Stimulated activated CD4-positive, alpha-beta T cell treated with anti-CD3 and anti-CD28 coated beads, Interleukin-15, amount 100 ng/mL, for 1 hour (primary cell): ENCODE measurements at regions not wholly inside any gene's neighbourhood (a gene's known extent, or its start where the extent isn't known, plus 50 kb on each side); places are given as distances from the start of the nearest gene placed in this dataset.
"Not testable (repeated sequence)": the region's sequence is repeated elsewhere in the genome, so short reads cannot be mapped to it uniquely, and the experiment has no call there.

ENCODE experiments used
- DNase-seq, 2 donors: peaks; one replicate each; pipeline ENCODE4 v3.0.0-alpha.2; 2020; ENCODE audit warnings: low read depth in 1 of 2, low spot score in 1 of 2

DNA sequence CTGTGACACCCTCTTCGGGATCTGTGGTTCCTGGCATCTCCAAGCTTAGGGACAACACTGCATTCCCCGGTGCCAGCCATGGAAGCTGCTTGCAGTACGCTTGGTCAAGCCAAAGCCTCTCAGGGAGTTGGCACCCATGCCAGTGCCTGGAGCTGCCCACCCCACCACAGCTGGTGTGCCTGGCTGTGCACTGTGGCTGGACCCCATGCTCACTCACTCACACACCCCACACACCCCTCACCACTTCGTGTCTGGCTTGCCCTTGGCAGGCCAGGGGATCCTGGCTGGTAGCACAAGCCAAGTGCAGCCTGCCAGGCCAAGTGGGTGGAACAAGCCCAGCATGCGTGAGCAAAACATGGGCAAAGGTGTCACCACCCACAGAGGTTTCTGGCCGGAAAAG, 324.5 kb upstream of the PTGER4 start:
- no peak for DNase-seq

DNA sequence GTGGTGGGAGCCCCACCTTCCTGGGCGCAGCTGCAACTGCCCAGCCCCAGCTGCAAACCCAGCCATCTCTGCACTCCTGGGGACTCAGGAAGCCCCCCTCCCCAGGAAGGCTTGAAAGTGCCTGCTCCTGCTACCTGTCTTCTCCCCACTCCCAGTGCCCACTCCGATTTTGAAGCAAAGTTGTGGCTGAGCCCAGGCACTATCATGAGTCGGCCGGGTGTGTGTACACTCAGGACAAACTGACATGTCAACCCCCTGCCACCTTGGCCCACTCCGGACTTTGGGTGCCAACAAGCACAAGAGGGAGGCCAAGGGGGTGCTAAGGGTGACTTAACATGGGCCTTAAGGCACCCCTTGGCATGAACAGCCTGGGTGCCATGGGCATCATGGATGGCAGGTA, 325.5 kb upstream of the PTGER4 start:
- DNase-seq = no peak

DNA sequence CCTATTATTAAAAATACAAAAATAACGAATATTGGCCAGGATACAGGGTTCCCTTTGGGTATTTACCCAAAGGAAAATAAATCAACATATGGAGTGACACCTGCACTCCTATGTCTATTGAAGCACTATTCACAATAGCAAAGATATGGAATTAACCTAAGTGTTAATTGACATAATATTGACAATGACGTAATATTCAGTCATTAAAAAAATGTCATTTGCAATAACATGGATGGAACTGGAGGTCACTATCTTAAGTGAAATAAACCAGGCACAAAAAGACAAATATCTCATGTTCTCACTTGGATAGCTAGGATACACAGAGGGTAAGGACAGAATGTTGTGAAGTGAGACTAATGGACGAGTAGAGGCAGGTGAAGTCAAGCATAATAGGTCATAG, 326.3 kb upstream of the PTGER4 start:
- DNase-seq = no peak

DNA sequence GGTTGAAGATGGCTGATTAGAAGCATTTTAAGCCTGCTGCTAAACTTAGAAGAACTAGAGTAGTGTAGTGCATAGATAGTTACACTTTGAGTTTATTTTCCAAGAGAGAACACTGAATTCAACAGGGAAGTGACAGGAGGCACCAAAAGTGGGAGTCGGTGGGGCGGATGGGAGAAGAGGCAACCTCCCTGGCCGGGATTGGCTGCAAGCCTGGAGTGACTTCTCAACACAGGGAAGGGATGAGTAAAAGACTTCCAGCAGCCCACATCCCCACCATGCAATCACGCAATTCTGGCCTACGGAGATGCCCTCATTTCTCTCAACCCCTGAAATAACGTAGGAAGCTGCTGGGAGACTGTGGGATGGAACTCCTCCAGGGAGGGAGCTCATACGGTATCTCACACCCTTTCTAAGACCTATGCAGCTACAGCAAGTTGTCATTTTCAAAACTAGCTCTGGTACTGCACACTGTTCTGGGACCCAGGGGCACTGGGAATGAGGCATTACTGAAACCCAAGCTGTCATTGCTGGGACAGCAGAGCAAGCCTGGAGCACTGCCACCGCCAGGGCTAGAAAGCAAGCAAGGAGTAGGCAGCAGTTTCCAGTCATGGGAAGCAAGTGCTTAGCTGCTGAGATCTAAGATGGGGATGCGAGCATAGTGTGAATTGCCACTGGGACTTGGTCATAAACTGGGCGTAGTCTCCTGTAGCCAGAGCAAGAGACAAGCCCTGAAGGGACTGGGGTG, 331.6 kb upstream of the PTGER4 start:
- no peak for DNase-seq

DNA sequence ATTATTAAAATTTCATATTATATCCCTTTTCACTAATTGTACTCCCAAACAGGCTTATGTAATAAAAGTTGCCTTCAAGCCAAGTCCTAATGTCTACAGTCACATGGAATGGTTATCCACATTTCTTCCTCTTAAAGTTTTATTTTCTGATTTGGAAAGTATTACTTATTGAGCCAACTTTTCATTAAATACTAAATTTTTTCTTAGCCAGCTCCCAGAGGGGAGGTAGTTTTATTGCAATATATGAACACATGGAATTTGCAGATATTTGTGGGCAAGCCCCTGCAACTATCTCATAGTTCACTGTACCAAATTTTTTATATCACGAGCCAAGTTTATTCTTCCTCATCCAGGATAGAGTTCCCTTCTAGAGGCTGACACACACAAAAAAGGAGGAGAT, 332.8 kb upstream of the PTGER4 start:
- no peak for DNase-seq

DNA sequence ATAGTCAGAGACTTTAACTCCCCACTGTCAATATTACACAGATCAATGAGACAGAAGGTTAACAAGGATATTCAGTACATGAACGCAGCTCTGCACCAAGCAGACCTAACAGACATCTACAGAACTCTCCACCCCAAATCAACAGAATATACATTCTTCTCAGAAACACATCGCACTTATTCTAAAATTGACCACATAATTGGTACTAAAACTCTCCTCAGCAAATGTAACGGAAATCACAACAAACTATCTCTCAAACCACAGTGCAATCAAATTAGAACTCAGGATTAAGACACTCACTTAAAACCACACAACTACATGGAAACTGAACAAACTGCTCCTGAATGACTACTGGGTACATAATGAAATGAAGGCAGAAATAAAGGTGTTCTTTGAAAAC, 341.3 kb upstream of the PTGER4 start:
- not testable (repeated sequence) for DNase-seq

DNA sequence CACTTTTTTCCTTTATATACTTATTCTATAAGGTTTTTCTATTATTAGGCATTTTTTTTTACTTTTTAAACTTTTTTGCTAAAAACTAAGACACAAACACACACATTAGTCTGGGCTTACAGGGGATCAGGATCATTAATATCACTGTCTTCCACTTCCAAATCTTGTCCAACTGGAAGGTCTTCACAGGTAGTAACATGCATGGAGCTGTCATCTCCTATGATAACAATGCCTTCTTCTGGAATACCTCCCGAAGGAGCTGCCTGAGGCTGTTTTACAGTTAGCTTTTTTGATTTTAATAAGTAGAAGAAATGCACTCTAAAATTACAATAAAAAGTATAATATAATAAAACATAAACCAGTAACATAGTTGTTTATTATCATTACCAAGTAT, 345.5 kb upstream of the PTGER4 start:
- no peak for DNase-seq

DNA sequence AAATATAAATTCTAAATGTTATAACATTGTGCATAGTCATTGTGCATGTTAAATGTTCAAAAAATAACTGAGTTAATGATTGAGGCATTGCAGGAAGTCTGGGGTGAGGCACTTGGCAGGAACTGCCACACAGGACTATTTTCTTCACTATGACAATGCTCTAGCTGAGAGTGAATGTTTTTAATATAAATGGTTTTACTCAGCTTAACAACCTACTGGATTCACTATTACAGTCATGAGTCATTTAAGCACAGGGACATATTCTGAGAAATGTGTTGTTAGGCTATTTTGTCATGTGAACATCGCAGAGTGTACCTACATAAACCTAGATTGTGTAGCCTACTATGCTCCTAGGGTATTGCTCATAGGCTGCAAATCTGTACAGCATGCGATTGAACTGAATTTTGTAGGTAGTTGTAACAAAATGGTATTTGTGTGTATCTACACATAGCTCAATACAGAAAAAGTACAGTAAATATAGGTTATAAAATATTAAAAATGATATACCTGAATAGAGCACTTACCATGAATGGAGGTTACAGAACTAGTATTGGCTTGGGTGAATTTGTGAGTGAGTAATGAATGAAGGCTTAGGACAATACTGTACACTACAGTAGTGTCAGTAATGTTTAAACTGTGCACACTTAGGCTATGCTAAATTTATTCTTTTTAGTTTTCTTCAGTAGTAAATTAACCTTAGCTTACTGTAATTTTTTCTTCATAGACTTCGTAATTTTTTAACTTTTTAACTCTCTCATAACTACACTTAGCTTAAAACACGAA, 346.1 kb upstream of the PTGER4 start:
- DNase-seq = no peak

DNA sequence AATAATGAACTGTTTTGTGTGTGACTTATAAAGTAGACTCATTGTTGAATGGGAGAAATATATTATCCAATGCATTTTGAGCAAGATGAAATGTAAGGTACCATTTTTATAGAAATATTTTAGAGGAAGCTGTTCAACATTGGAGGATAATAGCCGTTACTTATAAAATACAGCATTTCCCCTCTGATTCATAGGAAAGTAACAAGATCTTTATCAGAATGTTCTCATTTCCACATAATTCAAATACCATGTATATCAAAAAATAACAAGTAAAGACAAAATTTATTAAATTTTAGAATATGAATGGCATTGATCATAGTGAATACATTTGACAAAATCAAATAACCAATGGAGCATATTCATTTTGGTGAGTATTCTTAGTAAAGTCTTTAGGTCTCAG, 346.7 kb upstream of the PTGER4 start:
- no peak for DNase-seq

DNA sequence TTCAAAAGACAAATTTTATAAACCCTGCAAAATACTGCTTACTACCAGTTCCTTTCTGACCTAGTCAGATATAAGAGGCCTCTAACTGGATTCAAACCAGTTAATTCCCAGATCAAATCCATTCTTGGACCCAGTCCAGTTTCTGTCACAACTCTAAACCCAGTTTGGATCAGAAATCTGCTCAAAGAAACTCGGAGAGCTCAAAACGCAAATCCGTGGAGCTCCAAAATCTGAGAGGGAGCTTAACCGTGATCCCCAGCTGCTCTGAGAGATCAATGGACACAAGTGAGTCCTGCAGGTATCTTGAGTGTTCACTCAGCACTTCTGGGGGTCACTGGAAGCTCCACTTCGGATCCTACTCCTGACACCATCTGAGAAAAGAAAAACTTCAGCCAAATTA, 348.1 kb upstream of the PTGER4 start:
- DNase-seq = no peak

DNA sequence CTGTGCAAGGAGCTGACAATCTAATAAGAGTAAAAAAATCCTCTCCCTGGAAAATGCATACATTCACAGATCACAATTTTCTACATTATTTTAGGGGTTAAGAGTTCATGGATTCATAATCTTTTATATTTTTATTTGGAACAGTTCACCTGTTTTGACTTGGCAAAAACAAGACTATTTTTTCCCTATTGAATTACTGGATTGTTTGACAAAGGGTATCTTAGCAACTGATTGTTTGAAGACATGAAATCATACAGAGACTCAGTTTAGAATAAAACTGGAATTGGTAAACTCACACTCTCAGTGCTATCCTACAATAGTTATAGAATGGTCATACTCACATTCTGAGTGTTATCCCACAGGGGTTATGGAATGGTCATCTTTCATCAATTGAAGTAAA, 358.2 kb upstream of the PTGER4 start:
- no peak for DNase-seq

DNA sequence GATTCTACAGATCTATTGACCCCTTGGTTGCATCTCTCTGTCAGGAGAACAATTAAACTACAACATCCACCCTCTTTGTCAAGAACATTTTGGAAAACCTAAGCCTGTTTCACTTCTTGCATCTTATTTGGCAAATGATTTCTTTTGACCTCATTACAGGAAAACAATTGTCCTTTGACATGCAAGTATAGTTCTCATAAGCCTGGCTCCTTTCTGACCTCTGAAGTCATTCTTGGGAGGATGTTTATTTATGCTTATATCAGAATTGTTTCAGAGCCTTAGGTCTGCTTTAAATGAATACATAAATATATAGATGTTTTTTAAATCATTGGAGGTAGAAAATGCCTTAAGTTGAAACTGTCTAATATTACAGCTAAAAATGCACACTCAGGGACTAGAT, 361.3 kb upstream of the PTGER4 start:
- no peak for DNase-seq

DNA sequence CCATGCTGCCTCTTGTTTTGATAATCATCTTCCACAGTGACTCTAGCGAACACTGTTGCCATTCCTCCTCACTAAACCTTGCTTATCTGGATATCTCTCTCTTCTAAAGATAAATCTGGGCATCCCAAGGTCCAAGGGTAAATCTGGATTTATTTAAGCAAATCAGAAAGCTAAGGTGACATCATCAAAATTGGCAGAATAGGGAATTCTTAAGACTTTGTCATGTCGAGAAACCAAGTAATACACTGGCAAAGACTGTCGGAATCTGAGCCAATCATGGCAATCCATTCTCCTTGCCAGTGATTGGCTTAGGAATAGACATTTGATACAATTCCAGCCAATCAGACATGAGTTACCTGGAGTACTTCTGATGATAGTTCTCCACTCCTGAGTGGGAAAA, 362.7 kb upstream of the PTGER4 start:
- no peak for DNase-seq

DNA sequence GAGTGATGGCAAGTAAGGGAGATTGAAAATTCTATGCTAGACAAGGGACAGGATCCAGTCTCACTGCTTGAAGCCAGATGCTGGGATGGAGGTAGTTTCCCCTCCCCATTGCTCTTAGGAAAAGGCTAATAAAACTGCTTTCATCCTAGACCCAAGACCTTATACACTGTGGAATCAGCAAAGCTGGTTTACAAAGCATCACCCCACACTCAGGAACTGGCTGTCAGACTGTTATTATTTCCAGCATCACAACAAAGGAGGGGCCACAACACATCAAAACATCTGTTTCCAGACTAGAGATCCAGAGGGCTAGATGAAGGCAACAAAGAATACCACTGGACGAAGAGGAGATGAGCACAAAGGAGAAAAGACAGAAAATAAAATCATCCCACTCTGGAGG, 364.6 kb upstream of the PTGER4 start:
- DNase-seq = no peak

DNA sequence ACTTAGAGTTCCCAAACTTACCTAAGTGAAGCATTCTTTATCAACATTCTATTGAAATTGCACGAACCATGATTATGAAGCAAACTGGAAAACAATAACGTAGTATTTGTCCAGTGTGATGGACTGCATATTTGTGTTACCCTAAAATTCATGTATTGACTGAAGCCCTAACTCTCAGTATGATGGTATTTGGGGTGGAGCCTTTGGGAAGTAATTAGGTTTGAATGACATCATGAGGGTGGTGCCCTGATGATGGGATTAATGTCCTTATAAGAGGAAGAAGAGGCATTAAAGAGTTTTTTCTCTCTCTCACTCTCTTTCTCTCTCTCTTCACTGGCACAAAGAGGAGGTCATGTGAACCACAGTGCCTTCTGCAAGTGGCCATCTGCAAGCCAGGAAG, 365.4 kb upstream of the PTGER4 start:
- DNase-seq = no peak

DNA sequence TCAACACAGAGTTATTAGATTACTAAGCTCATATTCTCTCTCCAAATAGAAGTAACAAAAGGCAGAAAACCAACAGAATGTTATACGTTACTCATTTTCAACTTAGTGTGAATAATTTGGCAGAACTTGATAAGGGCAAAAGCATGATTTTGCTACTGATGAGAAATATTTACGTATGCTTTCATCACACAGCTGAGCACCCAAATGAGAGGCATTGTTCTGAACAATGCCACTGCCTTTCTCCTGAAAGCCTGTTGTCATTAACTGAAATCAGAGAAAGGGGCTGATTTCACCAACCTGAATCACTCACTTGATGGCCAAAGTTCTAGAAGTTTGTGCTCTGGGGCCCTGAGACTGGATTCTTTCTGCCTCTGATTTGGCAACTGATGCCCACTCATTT, 367.5 kb upstream of the PTGER4 start:
- no peak for DNase-seq

DNA sequence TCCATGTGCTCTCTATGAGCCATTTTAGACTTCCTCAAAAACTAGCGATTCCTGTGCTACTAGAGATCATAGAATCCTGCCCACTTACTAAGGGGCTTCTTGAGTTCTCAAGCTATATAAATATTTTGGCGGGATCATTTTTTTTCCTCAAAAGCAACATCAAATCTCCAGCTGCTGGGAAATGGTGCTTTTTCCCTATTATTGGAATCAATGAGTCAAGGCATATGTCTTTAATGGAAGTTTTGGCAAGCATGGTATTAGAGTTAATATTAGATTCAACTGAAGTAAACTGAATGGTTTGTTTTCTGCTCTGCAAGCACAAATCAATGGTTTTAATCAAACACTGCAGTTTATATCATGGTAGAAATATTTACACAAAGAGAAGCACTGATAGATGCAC, 369.9 kb upstream of the PTGER4 start:
- no peak for DNase-seq

DNA sequence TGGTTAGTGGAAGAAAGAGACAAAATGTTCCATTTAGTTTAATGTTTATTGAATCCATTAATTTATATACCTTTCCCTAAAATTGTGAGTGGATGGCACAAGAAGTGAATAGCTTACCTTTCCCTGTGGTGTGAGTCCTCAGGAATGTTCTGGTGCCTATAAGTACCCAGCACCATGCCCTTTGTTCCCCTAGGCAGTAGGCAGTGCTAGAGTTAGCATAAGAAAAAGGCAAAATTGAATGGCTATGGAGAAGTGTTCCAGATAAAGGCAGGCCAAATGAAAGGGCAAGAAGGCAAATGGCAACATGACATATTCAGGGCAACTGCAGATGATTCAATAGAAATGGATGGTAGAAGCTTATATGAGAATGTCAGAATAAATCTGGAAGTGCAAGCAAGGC, 370.8 kb upstream of the PTGER4 start:
- no peak for DNase-seq

DNA sequence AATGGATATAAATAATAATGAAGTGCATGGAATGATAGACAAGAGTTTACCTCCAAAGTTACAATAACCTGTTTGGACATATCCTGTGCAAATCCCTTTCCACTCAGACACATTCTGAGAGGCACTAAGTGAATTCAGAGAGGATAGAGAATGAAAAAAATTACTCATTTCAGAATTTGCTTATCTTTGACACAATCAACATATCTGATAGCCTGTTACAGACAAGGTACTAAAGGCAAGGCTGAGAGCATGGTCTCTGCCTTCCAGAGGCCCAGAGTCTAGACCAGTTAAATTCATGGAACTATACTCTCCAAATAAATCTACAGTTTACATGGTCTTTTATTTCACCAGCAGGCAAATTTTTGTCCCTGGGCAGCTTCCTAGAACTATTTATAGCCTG, 371.8 kb upstream of the PTGER4 start:
- DNase-seq = no peak

DNA sequence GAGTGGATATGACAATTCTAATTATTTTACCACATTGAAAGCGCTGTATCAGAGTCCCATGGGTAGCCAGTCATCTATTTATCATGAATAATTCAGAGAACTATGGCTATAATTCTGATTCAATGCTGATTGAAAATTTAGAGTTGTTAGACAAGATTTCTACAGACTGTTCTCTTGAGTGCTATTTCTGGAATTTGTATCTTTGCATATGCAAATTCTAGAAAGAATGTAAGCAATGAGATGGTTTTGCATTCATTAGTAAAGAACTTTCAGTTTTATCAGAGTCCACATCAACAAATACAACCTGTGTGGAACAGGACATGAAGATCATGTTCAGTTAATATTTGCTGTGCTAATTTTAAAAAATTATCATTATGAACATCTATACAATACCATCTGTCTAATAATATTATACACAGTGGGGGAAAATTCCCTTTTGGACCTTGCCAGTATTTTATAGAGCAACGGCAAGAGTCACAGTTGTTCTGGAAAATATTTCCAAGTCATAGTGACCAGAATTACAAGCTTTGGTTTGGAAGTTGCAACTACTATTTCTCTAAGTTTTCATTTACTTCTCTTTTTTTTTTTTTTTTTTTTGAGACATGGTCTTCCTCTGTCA, 372.7 kb upstream of the PTGER4 start:
- no peak for DNase-seq

DNA sequence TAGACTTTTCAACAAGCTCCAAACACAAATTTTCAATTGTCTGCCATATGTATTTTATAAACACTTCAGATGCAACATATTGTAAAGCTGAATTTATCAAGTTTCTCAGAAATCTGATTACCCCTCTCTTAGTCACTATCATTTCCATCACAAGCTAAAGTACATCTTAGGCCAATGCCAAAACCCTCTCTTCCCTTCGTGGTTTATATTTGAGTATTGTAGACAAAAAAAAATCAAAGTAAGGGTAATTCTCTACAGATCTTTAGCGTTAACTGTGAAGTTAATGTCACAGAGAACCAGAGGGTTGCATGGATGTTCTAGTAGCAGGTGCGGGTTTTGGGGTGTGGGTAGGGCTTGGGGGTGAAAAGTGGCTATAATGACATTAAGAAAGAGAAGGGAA, 387.7 kb upstream of the PTGER4 start:
- DNase-seq = no peak

DNA sequence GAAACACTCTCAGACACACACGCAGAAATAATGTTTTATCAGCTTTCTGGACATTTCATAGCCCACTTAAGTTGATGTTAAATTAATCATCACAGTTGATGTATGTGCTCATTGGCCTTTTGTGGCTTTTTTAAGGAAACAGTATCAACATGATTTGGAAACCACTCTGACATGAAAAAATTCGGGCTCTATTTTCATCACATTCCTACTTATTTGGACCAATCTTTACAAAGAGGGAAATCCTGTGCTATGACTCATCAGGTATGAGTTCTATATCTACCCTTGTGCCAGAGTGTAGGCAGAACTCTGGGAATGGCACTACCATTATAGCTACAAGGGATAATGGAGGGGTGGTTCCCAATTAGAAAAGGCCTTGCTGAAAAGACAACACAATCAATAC, 388.4 kb upstream of the PTGER4 start:
- DNase-seq = no peak
